Cardiac muscle cell (in vitro differentiated cells and primary cell): ENCODE measurements at regions not wholly inside any gene's neighbourhood (a gene's known extent, or its start where the extent isn't known, plus 50 kb on each side); places are given as distances from the start of the nearest gene placed in this dataset.

ENCODE experiments used
- DNase-seq, 2 donors: peaks; one replicate each; pipeline versions ENCODE4 v3.0.0 to v3.0.0-alpha.2; 2010 to 2017; ENCODE audit warnings: low read depth in 1 of 2, low spot score in 1 of 2
- H3K27ac ChIP-seq: fragments of 200-600 bp; sonication (generic); 2 replicates; pipeline ENCODE4 v1.5.1; 2016
- H3K27me3 ChIP-seq: fragments of 200-600 bp; sonication (generic); 2 replicates; pipeline ENCODE4 v1.6.0; 2016; ENCODE audit warnings: control low read depth
- H3K36me3 ChIP-seq: fragments of 200-600 bp; sonication (generic); 2 replicates; pipeline ENCODE4 v1.5.1; 2016; ENCODE audit warnings: control low read depth
- H3K4me1 ChIP-seq: fragments of 200-600 bp; sonication (generic); 2 replicates; pipeline ENCODE4 v1.8.1; 2017; ENCODE audit warnings: low read depth, mild to moderate bottlenecking, mixed run types
- H3K4me3 ChIP-seq: fragments of 200-600 bp; sonication (generic); 2 replicates; pipeline ENCODE4 v1.5.1; 2016; ENCODE audit warnings: mild to moderate bottlenecking
- H3K9me3 ChIP-seq: fragments of 200-600 bp; sonication (generic); 2 replicates; pipeline ENCODE4 v1.5.1; 2017; ENCODE audit warnings: low read depth, mild to moderate bottlenecking, control low read depth
- TF ChIP-seq, protein P1 (sequence below): IDR thresholded peaks from 2 replicates; pipeline ENCODE4 v1.5.1; 2012; ENCODE audit warnings: low read depth, mild to moderate bottlenecking, low read length

DNA sequence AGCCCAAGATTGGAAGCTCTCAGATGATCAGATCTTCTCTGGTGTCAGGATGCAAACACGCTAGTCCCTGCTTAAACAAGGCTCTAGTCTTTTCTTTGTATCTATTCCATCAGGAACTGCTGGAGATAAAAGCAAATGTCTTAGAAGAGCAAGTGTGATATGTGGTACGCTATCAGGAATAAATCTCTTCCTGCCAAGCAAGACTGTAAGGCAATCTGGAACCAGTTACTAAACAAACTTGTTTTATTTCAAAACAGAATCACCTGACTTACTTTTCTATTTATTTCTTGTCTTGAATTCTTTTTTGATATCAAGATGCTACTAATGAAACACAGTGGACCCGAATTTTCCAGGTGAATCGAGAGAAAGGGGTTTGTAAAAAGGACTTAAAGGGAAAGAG, 139.9 kb upstream of the ZNF644 start:
- Histone ChIP-seq H3K9me3 (no peaks in the 10 kb centered on the region), H3K36me3 (no peaks in the 10 kb centered on the region), H3K4me1 (no peaks in the 10 kb centered on the region), H3K27ac (no peak overlapping the region), H3K27me3 (no peaks in the 10 kb centered on the region), H3K4me3 (no peak overlapping the region)
- TF ChIP-seq, protein P1, sequence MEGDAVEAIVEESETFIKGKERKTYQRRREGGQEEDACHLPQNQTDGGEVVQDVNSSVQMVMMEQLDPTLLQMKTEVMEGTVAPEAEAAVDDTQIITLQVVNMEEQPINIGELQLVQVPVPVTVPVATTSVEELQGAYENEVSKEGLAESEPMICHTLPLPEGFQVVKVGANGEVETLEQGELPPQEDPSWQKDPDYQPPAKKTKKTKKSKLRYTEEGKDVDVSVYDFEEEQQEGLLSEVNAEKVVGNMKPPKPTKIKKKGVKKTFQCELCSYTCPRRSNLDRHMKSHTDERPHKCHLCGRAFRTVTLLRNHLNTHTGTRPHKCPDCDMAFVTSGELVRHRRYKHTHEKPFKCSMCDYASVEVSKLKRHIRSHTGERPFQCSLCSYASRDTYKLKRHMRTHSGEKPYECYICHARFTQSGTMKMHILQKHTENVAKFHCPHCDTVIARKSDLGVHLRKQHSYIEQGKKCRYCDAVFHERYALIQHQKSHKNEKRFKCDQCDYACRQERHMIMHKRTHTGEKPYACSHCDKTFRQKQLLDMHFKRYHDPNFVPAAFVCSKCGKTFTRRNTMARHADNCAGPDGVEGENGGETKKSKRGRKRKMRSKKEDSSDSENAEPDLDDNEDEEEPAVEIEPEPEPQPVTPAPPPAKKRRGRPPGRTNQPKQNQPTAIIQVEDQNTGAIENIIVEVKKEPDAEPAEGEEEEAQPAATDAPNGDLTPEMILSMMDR, result no peak
- no peak for DNase-seq

DNA sequence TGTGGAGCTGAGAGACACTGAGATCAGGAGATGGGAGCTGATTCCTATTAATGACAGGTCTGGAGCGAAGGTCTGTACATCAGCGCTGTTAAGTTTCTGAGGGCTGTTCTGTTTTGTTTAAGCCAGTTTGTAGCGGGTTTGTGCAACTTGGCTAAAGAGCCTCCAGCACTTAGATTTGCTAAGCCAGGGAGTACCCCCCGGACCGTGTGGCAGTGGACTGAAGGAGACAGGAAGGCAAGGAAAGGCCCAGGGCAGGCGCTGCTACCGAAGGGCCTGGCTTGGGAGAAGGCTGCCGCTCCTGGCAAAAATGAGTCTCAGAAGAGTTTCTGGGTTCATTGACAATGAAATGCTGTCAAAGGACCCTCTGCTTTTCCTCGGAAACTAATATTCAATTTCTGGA, 139.3 kb upstream of the ZNF644 start:
- TF ChIP-seq, protein P1, result no peak
- H3K27me3 ChIP-seq, result no peaks in the 10 kb centered on the region

DNA sequence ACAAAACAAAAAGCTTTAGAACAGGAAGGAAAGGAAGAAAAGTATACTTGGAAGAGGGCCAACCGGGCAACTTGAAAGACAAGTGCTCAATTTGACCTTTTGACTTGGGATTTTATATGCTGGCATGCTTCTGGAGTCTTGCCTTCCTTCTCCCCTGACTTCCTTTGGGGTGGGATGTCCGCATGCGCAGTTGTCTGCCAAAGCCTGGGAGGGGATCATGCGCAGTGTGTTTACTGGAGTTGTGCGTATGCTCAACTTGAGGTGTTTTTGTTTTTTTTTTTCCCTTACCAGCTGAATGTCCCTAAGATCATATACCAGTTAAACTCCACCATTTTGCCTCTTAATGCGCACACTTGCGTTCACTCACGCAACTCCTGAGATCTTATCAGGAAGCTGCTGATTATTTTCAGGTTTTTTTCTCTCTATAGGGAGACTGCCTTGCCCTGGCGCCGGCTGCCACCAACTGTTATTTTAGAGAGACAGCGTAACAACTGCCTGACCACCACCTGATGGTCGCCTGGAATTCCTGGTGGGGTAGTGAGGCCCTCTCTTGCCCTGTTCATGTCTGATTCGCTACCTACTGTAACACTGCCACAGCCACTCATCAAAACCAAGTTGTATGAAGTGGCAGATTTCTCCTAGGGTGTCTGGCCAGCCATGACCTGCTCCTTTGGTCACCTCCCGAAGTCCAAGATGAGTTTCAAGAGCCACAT, 138.7 kb upstream of the ZNF644 start:
- Histone ChIP-seq H3K27ac (no peak overlapping the region), H3K4me1 (no peaks in the 10 kb centered on the region), H3K9me3 (no peaks in the 10 kb centered on the region), H3K4me3 (no peak overlapping the region), H3K27me3 (no peaks in the 10 kb centered on the region), H3K36me3 (no peaks in the 10 kb centered on the region)
- TF ChIP-seq, protein P1, result no peak
- DNase-seq, result no peak

More for the DNA sequence above, 139.3 kb upstream of the ZNF644 start:
- H3K4me1 ChIP-seq, result no peaks in the 10 kb centered on the region
- DNase-seq, result no peak
- H3K36me3 ChIP-seq, result no peaks in the 10 kb centered on the region
- no peak overlapping the region for H3K27ac ChIP-seq
- H3K9me3 ChIP-seq, result no peaks in the 10 kb centered on the region
- H3K4me3 ChIP-seq, result no peak overlapping the region

DNA sequence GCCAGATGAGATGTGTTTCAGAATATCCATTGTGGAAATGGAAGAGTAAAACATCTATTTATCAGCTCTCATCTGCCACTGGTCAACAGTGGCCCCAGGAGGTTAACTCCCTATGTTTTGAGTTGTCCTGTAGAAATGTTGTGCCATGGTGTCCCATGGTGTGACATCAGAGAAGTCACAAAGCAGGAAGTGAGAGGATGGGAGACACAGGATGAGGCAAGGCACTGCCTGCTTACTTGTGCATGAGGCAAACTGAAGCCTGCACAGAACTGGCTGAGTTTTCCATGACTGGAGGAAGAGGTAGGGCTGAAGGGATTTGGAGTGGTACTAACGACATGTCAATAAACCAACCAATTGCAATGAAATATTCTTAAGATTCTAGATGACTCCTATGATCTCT, 131.5 kb upstream of the ZNF644 start:
- TF ChIP-seq, protein P1, result no peak
- DNase-seq, result no peak
- H3K27me3 ChIP-seq, result no peaks in the 10 kb centered on the region
- H3K4me1 ChIP-seq, result no peaks in the 10 kb centered on the region
- H3K4me3 ChIP-seq, result no peak overlapping the region
- H3K36me3 ChIP-seq, result no peaks in the 10 kb centered on the region
- no peak overlapping the region for H3K27ac ChIP-seq
- no peaks in the 10 kb centered on the region for H3K9me3 ChIP-seq

DNA sequence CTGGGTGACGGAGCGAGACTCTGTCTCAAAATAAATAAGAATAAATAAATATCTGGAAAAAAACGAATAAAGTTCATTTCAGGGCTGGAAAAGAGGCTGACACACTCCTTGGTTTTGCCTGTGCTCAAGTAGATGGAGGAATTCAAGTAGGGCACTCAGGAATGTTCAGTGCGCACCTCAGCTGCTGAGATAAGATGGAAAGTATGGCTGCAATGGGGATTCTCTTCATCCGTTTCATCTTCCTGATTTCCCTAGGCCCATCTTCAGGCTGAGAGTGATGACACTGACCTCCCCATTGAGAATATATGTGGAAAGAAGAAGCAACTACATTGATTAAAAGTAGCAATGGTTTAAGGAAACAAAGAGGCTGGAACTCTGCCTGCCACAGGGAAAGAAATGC, 130.5 kb upstream of the ZNF644 start:
- TF ChIP-seq, protein P1, result no peak
- Histone ChIP-seq H3K36me3 (no peaks in the 10 kb centered on the region), H3K27me3 (no peaks in the 10 kb centered on the region), H3K9me3 (no peaks in the 10 kb centered on the region), H3K27ac (no peak overlapping the region), H3K4me1 (no peaks in the 10 kb centered on the region), H3K4me3 (no peak overlapping the region)
- no peak for DNase-seq
